Peyer's patch (tissue), 4 donors: ENCODE measurements at regions not wholly inside any gene's neighbourhood (a gene's known extent, or its start where the extent isn't known, plus 50 kb on each side); places are given as distances from the start of the nearest gene placed in this dataset.

Source experiments
- DNase-seq, 3 donors: peaks; one replicate each; pipeline ENCODE4 v3.0.0-alpha.2; 2017 to 2019
- H3K27ac ChIP-seq, 4 donors: fragments of 200-600 bp; sonication (generic); one replicate each; pipeline ENCODE4 v1.5.1; 2016 to 2019
- H3K27me3 ChIP-seq, 2 donors: fragments of 200-600 bp; sonication (generic); one replicate each; pipeline ENCODE4 v1.5.1; 2019
- H3K36me3 ChIP-seq, 3 donors: fragments of 200-600 bp; sonication (generic); one replicate each; pipeline ENCODE4 v1.5.1; 2016 to 2019
- H3K4me1 ChIP-seq, 4 donors: fragments of 200-600 bp; sonication (generic); one replicate each; pipeline ENCODE4 v1.5.1; 2016 to 2019
- H3K4me3 ChIP-seq, 4 donors: fragments of 200-600 bp; sonication (generic); 1 replicate in 3 of 4; 2 replicates in 1 of 4; pipeline ENCODE4 v1.5.1; 2016 to 2019; ENCODE audit warnings: mild to moderate bottlenecking in 1 of 4
- H3K9me3 ChIP-seq, 4 donors: fragments of 200-600 bp; sonication (generic); one replicate each; pipeline ENCODE4 v1.5.1; 2016 to 2019; ENCODE audit warnings: mild to moderate bottlenecking in 1 of 4
- POLR2A ChIP-seq, 2 donors: fragments of 450-650 bp; IDR thresholded peaks; one replicate each; pipeline ENCODE4 v1.5.1; 2017; ENCODE audit warnings: antibody characterized with exemption in 2 of 2, mild to moderate bottlenecking in 2 of 2, moderate library complexity in 2 of 2
- TF ChIP-seq, protein P1 (sequence below), 6 experiments: fragments of 450-650 bp in 4 of 6; fragments of 200-600 bp in 2 of 6; sonication (generic) in 1 of 6; IDR thresholded peaks; one replicate each; pipeline ENCODE4 v1.5.1; 2017 to 2019; ENCODE audit warnings: antibody characterized with exemption in 6 of 6, mild to moderate bottlenecking in 3 of 6, moderate library complexity in 1 of 6

DNA sequence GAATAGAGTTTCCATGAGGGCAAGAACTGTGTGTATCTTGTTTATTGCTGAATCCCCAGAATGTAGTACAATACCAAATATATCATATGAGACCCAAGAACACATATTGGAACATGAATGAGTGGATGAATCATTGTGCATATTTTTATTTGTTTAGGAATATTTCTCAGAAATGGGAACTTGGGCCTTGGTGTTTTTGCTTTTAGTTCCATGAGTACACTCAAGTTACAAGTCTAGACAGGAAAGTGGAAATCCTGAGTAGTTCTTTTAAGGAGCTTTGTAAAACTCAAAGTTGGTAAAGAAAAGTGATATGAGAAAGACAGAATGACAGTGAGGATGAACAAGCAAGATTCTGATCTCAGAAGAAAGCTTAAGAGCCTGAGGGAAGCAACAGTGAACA lies 647.0 kb downstream of the EFNA5 start:
- TF ChIP-seq POLR2A (IDR thresholded peaks at IDR 0.05): no peak
- TF ChIP-seq, protein P1, sequence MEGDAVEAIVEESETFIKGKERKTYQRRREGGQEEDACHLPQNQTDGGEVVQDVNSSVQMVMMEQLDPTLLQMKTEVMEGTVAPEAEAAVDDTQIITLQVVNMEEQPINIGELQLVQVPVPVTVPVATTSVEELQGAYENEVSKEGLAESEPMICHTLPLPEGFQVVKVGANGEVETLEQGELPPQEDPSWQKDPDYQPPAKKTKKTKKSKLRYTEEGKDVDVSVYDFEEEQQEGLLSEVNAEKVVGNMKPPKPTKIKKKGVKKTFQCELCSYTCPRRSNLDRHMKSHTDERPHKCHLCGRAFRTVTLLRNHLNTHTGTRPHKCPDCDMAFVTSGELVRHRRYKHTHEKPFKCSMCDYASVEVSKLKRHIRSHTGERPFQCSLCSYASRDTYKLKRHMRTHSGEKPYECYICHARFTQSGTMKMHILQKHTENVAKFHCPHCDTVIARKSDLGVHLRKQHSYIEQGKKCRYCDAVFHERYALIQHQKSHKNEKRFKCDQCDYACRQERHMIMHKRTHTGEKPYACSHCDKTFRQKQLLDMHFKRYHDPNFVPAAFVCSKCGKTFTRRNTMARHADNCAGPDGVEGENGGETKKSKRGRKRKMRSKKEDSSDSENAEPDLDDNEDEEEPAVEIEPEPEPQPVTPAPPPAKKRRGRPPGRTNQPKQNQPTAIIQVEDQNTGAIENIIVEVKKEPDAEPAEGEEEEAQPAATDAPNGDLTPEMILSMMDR (IDR thresholded peaks at IDR 0.05): no peak
- DNase-seq: no peak
- H3K4me3 ChIP-seq: no peak overlapping the region
- H3K36me3 ChIP-seq: no peaks in the 10 kb centered on the region
- H3K4me1 ChIP-seq: no peaks in the 10 kb centered on the region
- no peaks in the 10 kb centered on the region for H3K27me3 ChIP-seq
- H3K27ac ChIP-seq: no peak overlapping the region
- no peaks in the 10 kb centered on the region for H3K9me3 ChIP-seq

DNA sequence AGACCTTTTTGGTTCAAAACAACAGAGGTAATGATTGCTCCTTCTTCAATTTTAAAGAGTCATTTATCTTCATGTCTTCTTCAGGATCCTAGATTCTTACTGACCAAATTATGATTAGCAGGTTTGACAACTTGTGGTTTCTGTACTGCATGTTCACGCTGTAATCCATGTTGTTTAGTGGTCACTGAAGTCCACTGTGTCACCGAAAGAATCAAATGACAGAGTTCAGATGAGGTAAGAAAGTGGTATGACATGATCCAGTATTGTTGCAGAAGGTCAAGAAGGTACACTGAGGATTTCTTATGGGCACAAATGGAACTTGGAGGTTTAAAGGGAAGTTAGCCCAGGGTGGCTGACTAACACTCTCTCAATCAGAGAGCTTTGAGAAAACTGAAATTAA lies 649.2 kb downstream of the EFNA5 start:
- H3K9me3 ChIP-seq: no peaks in the 10 kb centered on the region
- no peaks in the 10 kb centered on the region for H3K36me3 ChIP-seq
- no peak overlapping the region for H3K4me3 ChIP-seq
- DNase-seq: no peak
- no peaks in the 10 kb centered on the region for H3K27me3 ChIP-seq
- no peaks in the 10 kb centered on the region for H3K4me1 ChIP-seq
- no peak for TF ChIP-seq POLR2A (IDR thresholded peaks at IDR 0.05)
- TF ChIP-seq, protein P1 (IDR thresholded peaks at IDR 0.05): no peak
- H3K27ac ChIP-seq: no peak overlapping the region

DNA sequence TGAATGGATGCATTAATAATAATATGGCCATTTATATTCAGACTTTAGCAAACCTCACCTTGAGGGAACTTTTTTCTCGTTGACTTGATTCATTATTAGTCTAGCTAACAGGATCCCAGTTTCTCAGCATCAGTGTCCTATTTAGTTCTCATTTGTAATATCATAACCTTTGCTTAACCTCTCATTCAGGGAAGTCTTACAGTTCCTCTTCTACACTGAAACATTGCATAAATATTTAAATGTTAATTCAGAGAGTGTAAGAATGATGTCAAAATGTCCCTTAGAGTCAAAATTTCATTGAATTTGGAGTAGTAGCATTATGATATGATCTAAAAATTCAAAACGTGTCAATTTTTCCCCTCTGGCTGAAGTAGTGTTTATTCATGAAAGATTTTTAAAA lies 650.1 kb downstream of the EFNA5 start:
- H3K27ac ChIP-seq: no peak overlapping the region
- no peaks in the 10 kb centered on the region for H3K9me3 ChIP-seq
- no peaks in the 10 kb centered on the region for H3K4me1 ChIP-seq
- no peaks in the 10 kb centered on the region for H3K36me3 ChIP-seq
- DNase-seq: no peak
- no peak overlapping the region for H3K4me3 ChIP-seq
- no peaks in the 10 kb centered on the region for H3K27me3 ChIP-seq
- TF ChIP-seq, protein P1 (IDR thresholded peaks at IDR 0.05): no peak
- TF ChIP-seq POLR2A (IDR thresholded peaks at IDR 0.05): no peak

DNA sequence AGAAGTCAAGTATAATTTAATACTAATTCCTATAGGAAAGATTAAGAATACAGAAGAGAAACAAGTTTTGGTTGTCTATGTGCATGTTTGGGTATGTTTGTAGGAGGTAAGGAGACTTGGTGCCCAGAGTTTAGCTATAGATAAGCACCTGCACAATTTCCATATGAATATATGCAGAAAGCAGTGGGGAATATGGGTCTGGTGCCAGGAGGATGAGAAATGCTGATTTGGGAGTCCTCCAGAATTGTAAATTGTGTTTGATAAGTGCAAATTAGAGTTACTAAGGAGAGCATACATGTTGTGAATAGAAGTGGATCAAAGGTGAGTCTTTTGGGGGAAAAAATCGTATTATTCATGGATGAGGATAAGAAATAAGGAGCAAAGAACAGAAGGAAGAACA lies 653.1 kb downstream of the EFNA5 start:
- Histone ChIP-seq H3K27me3 (no peaks in the 10 kb centered on the region), H3K4me3 (no peak overlapping the region), H3K9me3 (no peaks in the 10 kb centered on the region), H3K27ac (no peak overlapping the region), H3K4me1 (no peaks in the 10 kb centered on the region), H3K36me3 (no peaks in the 10 kb centered on the region)
- no peak for DNase-seq
- TF ChIP-seq, protein P1 (IDR thresholded peaks at IDR 0.05): no peak
- no peak for TF ChIP-seq POLR2A (IDR thresholded peaks at IDR 0.05)

DNA sequence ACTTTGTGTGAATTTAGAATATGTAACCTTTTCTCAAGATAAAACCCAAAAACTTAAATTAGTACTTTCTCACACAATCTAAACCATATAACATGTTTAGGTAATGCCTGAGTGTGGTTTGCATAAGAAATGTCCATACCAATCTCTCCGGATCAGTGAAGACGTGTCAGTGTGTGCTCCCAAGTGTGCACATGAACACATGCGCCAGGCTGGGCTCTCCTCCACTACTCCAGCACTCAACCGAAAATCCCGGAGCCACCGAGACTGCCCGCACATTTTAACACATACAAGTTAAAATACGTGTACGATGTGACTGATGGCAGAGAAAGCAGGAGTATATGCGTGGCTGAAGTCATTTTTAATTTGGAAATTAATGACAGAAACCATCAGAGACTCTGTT lies 658.4 kb downstream of the EFNA5 start:
- no peak for DNase-seq
- Histone ChIP-seq H3K27me3 (no peaks in the 10 kb centered on the region), H3K4me1 (no peaks in the 10 kb centered on the region), H3K27ac (no peak overlapping the region), H3K9me3 (no peaks in the 10 kb centered on the region), H3K4me3 (no peak overlapping the region), H3K36me3 (no peaks in the 10 kb centered on the region)
- TF ChIP-seq POLR2A (IDR thresholded peaks at IDR 0.05): no peak
- TF ChIP-seq, protein P1 (IDR thresholded peaks at IDR 0.05): no peak

DNA sequence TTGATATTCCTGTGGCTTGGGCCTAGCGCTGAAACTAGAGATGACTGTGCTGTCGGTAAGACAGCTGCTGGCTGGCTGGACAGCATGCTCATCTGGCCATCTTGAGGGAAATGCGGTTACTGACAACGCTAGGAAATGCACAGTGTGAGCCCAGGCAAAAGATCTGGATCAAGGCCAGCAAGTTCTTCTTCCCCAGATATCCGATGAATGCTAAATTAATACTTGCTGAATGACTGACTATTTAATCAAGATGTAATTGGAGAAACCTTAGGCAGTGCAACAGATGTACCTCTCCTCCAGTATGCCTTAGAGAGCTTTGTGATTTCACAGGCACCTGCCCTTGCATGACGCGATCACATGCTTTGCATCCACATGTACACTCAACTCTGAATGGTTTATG lies 659.1 kb downstream of the EFNA5 start:
- no peaks in the 10 kb centered on the region for H3K36me3 ChIP-seq
- DNase-seq: no peak
- H3K27me3 ChIP-seq: no peaks in the 10 kb centered on the region
- H3K4me1 ChIP-seq: no peaks in the 10 kb centered on the region
- no peak overlapping the region for H3K4me3 ChIP-seq
- TF ChIP-seq, protein P1 (IDR thresholded peaks at IDR 0.05): no peak
- TF ChIP-seq POLR2A (IDR thresholded peaks at IDR 0.05): no peak
- H3K9me3 ChIP-seq: no peaks in the 10 kb centered on the region
- no peak overlapping the region for H3K27ac ChIP-seq
